Erythroblast (primary cell): ENCODE measurements at regions not wholly inside any gene's neighbourhood (a gene's known extent, or its start where the extent isn't known, plus 50 kb on each side); places are given as distances from the start of the nearest gene placed in this dataset.

Experiments
- DNase-seq, 2 experiments: peaks; one replicate each; lab custom pipeline; 2025; lab: John Stamatoyannopoulos, UW
- GATA1 ChIP-seq: IDR thresholded peaks from 2 replicates; pipeline ENCODE4 v1.6.1; 2011; ENCODE audit warnings: low read depth, mild to moderate bottlenecking, control low read depth, low read length, moderate library complexity
- POLR2A ChIP-seq: IDR thresholded peaks from 2 replicates; pipeline ENCODE4 v1.6.1; 2011; ENCODE audit warnings: mild to moderate bottlenecking, low read length

DNA sequence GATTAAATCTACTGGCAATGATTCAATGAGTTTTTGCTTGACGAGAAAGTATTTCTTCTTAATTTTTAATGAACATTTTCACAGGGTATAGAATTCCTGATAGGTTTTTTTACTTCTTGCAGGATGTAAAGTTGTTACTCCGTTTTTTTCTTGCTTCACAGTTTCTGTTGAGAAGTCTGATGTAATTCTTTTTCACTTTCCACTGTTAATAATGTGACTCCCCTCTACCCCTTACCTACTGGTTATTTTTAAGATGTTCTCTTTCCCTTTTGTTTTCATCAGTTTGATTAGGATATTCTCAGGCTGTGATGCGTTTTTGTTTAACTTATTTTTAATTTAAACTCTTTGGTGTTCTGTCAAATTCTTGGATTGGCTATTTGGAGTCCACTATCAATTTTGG is 933.9 kb upstream of the PIK3C3 start:
- TF ChIP-seq GATA1 (no peak), POLR2A (no peak)
- no peak for DNase-seq

DNA sequence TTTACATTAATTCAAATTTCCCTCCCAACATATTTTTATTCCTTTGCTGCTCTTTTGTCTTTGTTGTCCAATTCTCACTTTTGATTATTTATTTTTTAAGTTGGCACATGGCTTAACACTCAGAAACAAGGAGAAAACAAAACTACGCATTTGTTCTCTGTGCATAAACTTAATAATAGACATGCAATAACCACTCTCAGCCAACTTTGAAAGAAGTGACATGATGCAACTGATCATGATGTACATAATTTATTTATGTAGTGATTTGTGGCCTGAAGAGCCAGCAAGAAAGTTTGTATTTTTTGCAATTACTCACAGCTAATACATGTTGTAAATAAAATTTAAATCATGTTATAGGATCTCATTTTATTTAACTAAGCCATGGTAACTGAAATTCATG is 942.8 kb upstream of the PIK3C3 start:
- no peak for TF ChIP-seq POLR2A
- TF ChIP-seq GATA1 = no peak
- DNase-seq = no peak

- no peak for TF ChIP-seq GATA1
- TF ChIP-seq POLR2A = no peak
- DNase-seq = no peak
Measured at GRCh38 chr18:41009926-41010325, 945.1 kb upstream of the PIK3C3 start.

- TF ChIP-seq GATA1 (no peak), POLR2A (no peak)
- DNase-seq = no peak
Measured at GRCh38 chr18:41004324-41004723, 950.7 kb upstream of the PIK3C3 start.

GRCh38 chr18:40995529-40995928 is 959.5 kb upstream of the PIK3C3 start:
- TF ChIP-seq POLR2A (no peak), GATA1 (no peak)
- no peak for DNase-seq

DNA sequence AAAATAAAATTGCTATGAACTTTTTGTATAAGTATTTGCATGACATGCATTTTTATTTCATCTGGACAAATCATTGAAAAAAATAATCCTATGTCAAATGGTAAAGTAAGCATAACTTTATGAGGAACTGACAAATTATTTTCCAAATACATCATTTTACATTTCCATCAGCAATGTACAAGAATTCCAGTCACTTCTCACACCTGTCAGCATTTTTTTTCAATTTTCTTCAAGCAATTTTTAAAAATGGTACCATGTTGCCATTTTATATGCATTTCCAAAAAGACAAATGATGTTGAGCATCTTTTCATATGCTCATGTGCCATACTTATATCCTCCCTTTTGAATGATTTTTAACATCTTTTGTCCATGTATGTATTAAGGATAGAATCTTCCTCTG is 961.7 kb upstream of the PIK3C3 start:
- DNase-seq = no peak

GRCh38 chr18:40987581-40987980 is 967.5 kb upstream of the PIK3C3 start:
- TF ChIP-seq POLR2A (no peak), GATA1 (no peak)
- no peak for DNase-seq

More for the DNA sequence above, 961.7 kb upstream of the PIK3C3 start:
- TF ChIP-seq POLR2A = no peak
- TF ChIP-seq GATA1 = no peak

DNA sequence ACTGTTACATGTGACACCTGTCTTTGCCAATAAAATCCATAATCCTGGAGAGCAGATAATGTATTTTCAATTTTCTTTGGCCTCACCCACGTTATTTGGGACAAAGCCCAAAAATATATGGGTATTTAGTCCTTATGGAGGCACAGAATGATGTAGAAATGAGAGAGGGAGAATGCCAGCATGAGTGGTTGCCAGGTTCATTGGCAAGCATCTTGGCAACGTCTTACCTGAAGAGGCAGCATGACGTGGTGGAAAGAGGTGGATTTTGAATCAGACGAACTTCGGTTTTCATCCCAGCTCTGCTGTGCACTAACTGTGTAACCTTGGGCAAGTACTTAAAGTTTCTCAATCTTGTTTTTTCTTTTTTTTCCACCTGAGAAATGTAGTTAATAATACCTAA is 969.6 kb upstream of the PIK3C3 start:
- no peak for DNase-seq
- TF ChIP-seq GATA1 (no peak), POLR2A (no peak)

DNA sequence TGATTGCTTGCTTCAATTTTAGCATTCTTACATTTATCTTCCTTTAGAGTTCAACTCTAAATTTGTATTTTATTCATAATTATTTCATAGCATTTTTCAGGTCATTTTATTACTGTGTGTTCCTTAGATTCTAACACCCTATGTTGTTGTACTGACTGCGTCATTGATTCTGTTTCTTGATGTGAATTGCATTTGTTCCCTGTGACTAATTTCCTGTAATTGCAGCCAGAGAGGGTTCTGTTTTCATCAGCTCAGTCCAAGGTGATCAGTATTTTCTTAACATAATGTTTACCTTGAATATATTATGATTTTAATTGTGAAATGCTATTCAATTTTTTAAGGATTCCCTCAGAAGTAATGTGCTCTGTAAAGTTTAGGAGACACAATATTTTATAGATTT is 970.2 kb upstream of the PIK3C3 start:
- TF ChIP-seq GATA1 (no peak), POLR2A (no peak)
- DNase-seq = no peak

DNA sequence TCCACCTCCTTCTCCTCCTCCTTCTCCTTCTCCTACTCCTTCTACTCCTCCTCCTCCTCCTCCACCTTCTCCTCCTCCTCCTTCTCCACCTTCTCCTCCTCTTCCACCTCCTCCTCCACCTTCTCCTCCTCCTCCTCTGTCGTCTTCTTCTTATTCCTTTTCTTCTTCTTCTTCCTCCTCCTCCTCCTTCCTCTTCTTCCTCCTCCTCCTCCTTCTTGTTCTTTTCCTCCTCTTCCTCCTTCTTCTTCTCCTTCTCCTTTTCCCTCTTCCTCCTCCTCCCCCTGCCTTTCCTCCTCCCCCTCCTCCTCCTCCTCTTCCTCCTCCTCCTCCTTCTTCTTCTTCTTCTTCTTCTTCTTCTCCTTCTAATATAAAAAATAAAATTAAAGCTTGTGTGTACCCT is 971.2 kb upstream of the PIK3C3 start:
- DNase-seq = no peak
- TF ChIP-seq POLR2A (no peak), GATA1 (no peak)

DNA sequence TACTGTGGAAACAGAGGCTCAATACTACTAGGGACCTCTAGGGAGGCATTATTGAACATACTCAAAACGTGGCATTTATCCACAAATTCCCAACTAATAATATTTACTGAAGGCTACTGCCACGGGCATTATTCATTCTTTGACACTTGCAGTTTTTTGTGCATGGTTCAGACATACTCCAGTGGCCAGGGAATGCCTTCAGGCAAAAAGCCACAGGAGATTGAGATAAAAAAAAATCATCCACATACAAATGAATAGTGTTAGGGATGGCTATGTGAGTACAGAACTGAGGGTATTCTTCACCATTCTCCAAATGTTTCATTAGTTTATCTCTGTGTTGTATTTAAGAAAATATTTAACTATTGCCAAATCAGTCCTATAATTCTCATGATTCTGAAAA is 974.9 kb upstream of the PIK3C3 start:
- no peak for TF ChIP-seq POLR2A
- no peak for TF ChIP-seq GATA1
- no peak for DNase-seq

- no peak for DNase-seq
Measured at GRCh38 chr18:40976050-40976449, 979.0 kb upstream of the PIK3C3 start.

DNA sequence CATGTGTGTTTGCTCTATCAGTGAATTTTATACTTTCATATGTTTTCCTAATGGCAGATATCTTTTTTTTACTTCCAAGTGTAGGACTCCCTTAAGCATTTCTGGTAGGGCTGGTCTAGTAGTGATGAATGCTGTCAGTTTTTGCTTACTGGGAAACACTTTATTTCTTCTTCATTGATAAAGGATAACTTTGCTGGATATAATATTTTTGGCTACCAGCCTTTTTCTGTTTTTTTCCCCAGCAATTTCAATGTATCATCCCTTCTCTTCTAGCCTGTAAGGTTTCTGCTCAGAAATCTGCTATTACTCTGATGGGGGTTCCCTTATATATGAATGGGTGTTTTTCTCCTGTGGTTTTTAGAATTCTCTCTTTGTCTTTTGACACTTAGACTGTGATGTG is 980.6 kb upstream of the PIK3C3 start:
- TF ChIP-seq POLR2A (no peak), GATA1 (no peak)
- no peak for DNase-seq

More at GRCh38 chr18:40976050-40976449, 979.0 kb upstream of the PIK3C3 start:
- TF ChIP-seq GATA1 = no peak
- TF ChIP-seq POLR2A = no peak

- no peak for DNase-seq
- TF ChIP-seq POLR2A = no peak
Measured at GRCh38 chr18:40962784-40963183, 992.2 kb upstream of the PIK3C3 start.

GRCh38 chr18:40957533-40958070 is 997.4 kb upstream of the PIK3C3 start:
- TF ChIP-seq POLR2A (no peak), GATA1 (no peak)
- DNase-seq = no peak

GRCh38 chr18:40956213-40956612 is 998.8 kb upstream of the PIK3C3 start:
- DNase-seq = no peak
- TF ChIP-seq POLR2A (no peak), GATA1 (no peak)

DNA sequence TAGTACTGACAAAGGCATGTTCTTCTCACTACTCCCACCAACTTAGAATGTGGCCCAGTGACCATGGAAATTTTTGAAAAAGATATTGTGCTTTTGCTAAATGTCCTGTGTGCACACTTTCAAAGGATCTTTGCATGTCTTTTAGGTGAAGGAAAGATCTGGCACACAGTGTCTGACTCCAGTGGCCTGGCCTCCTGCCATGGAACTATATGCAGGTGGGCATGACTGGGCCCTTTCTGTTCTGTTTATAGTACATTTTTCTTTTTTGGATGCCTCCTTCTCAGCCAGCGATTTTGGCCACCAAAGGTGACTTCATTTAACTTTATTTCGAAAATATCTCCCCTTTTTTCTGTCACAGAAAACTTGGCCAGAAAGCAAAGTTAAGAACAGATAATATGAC is 999.7 kb upstream of the PIK3C3 start:
- DNase-seq = no peak
- TF ChIP-seq POLR2A (no peak), GATA1 (no peak)
